GM12878 (cell line): ENCODE measurements at regions not wholly inside any gene's neighbourhood (a gene's known extent, or its start where the extent isn't known, plus 50 kb on each side); places are given as distances from the start of the nearest gene placed in this dataset.

ENCODE experiments used
- ATAC-seq: fragments of 200-7000 bp; cut with Tn5 transposase; 3 replicates; pipeline ENCODE4 v1.9.1; 2020; ENCODE audit warnings: mild to moderate bottlenecking, moderate library complexity
- BruUV-seq: library from RNA; stranded (reverse); fragments of 400-500 nt; replicated peaks from 2 replicates; lab custom pipeline; 2021; lab: Mats Ljungman, UMichigan
- CTCF ChIA-PET: fragments of 300-600 bp; sonication (Branson Sonifier 250); formaldehyde crosslinking; extraction: SDS; loops from one replicate; lab custom pipeline; 2021; ENCODE audit warnings: inconsistent platforms; lab: Yijun Ruan, JAX
- POLR2A ChIA-PET: fragments of 350-600 bp; formaldehyde crosslinking; extraction: SDS; loops from one replicate; lab custom pipeline; 2021; ENCODE audit warnings: inconsistent platforms; lab: Charles Lee
- RAD21 ChIA-PET: fragments of 300-600 bp; sonication (Branson Sonifier 250); formaldehyde crosslinking; loops from one replicate; lab custom pipeline; 2023; ENCODE audit warnings: antibody characterized with exemption; ENCODE audit not compliant: unreplicated experiment; lab: Charles Lee
- SMC1A ChIA-PET: fragments of 300-600 bp; sonication (Branson Sonifier 250); formaldehyde crosslinking; loops from one replicate; lab custom pipeline; 2023; ENCODE audit not compliant: unreplicated experiment, uncharacterized antibody; lab: Charles Lee
- DNase-seq: peaks from one replicate; pipeline ENCODE4 v3.0.0-alpha.2; 2011; ENCODE audit warnings: low read depth, low spot score
- FAIRE-seq: peaks from 3 replicates; lab custom pipeline; 2011; peaks lifted over from hg19 to GRCh38; lab: Jason Lieb, UNC
- H2AFZ ChIP-seq: 2 replicates; pipeline ENCODE4 v1.6.0; 2011; ENCODE audit warnings: low read depth, low read length, control low read depth; ENCODE audit not compliant: control insufficient read depth
- H3K27ac ChIP-seq: 2 replicates; pipeline ENCODE4 v1.5.1; 2011; ENCODE audit warnings: control low read depth; ENCODE audit not compliant: control insufficient read depth, insufficient read depth
- H3K27me3 ChIP-seq, 2 experiments: replicated peaks in 1 of 2; 2 replicates each; pipeline versions ENCODE4 v1.6.0 to v1.6.1; 2011; ENCODE audit warnings: low read length in 1 of 2; ENCODE audit not compliant: control insufficient read depth in 2 of 2, insufficient read depth in 2 of 2
- H3K36me3 ChIP-seq, 2 experiments: 2 replicates each; pipeline ENCODE4 v1.5.1; 2011; ENCODE audit warnings: low read length in 1 of 2; ENCODE audit not compliant: control insufficient read depth in 2 of 2, insufficient read depth in 2 of 2
- H3K4me1 ChIP-seq: 2 replicates; pipeline ENCODE4 v1.6.1; 2011; ENCODE audit warnings: mild to moderate bottlenecking, low read length, moderate library complexity, mixed read lengths; ENCODE audit not compliant: control insufficient read depth, insufficient read depth
- H3K4me2 ChIP-seq: 2 replicates; pipeline ENCODE4 v1.6.0; 2011; ENCODE audit warnings: control low read depth; ENCODE audit not compliant: control insufficient read depth, insufficient read depth
- H3K4me3 ChIP-seq: fragments of 200-600 bp; sonication (generic); 2 replicates; pipeline ENCODE4 v1.5.1; 2016
- H3K79me2 ChIP-seq: 2 replicates; pipeline ENCODE4 v1.6.0; 2011; ENCODE audit warnings: low read length; ENCODE audit not compliant: control insufficient read depth, insufficient read depth
- H3K9ac ChIP-seq: 2 replicates; pipeline ENCODE4 v1.8.0; 2011; ENCODE audit warnings: low read length, control low read depth, mixed read lengths; ENCODE audit not compliant: control insufficient read depth, insufficient read depth
- H3K9me3 ChIP-seq: replicated peaks from 3 replicates; pipeline ENCODE4 v1.5.1; 2011; ENCODE audit warnings: mild to moderate bottlenecking, low read length; ENCODE audit not compliant: control insufficient read depth, insufficient read depth
- H4K20me1 ChIP-seq: 2 replicates; pipeline ENCODE4 v1.6.0; 2011; ENCODE audit not compliant: control insufficient read depth, insufficient read depth
- BCL11A ChIP-seq: IDR thresholded peaks from 2 replicates; pipeline ENCODE4 v1.6.1; 2011; ENCODE audit warnings: low read depth, low read length
- BHLHE40 ChIP-seq, 2 experiments: fragments of 450-650 bp in 1 of 2; IDR thresholded peaks; 2 replicates each; pipeline ENCODE4 v1.6.1; 2011 to 2017; ENCODE audit warnings: low read depth in 2 of 2, borderline replicate concordance in 1 of 2, improper control_type of control experiment in 1 of 2, low read length in 1 of 2, mild to moderate bottlenecking in 1 of 2
- BRCA1 ChIP-seq: IDR thresholded peaks from 2 replicates; pipeline ENCODE4 v1.6.1; 2011; ENCODE audit warnings: low read depth, low read length, improper control_type of control experiment
- CEBPZ ChIP-seq: fragments of 150-350 bp; IDR thresholded peaks from 2 replicates; pipeline ENCODE4 v1.6.1; 2016; ENCODE audit warnings: low read depth, low read length
- CHD2 ChIP-seq: IDR thresholded peaks from 2 replicates; pipeline ENCODE4 v1.6.1; 2011; ENCODE audit warnings: low read depth, low read length, improper control_type of control experiment, borderline replicate concordance
- PAX5 ChIP-seq: IDR thresholded peaks from 2 replicates; pipeline ENCODE4 v1.6.1; 2011; ENCODE audit warnings: low read depth, low read length, borderline replicate concordance
- RB1 ChIP-seq: fragments of 450-650 bp; formaldehyde crosslinking; IDR thresholded peaks from 2 replicates; pipeline ENCODE4 v1.6.1; 2017; ENCODE audit warnings: mild to moderate bottlenecking, borderline replicate concordance
- TAF1 ChIP-seq: IDR thresholded peaks from 2 replicates; pipeline ENCODE4 v1.6.1; 2011; ENCODE audit warnings: mild to moderate bottlenecking, low read depth, low read length, borderline replicate concordance
- ZBED1 ChIP-seq: IDR thresholded peaks from 2 replicates; pipeline ENCODE4 v1.6.1; 2016; ENCODE audit warnings: borderline replicate concordance
- ZNF24 ChIP-seq: fragments of 450-650 bp; IDR thresholded peaks from 2 replicates; pipeline ENCODE4 v1.6.1; 2017; ENCODE audit warnings: antibody characterized with exemption, mild to moderate bottlenecking
- ZZZ3 ChIP-seq: IDR thresholded peaks from 2 replicates; pipeline ENCODE4 v1.6.1; 2011; ENCODE audit warnings: low read depth; ENCODE audit not compliant: control insufficient read depth, insufficient read length
- WGBS: methylation state at CpG from one replicate; pipeline ENCODE4 v1.1.6; 2016; ENCODE audit warnings: low lambda C conversion rate; ENCODE audit not compliant: insufficient replicate concordance, insufficient coverage; ENCODE audit errors: missing lambda C conversion rate; 5-methylcytosine and 5-hydroxymethylcytosine counted together
- in situ Hi-C: fragments of 300-500 bp; cut with MboI; formaldehyde crosslinking; loops from 9 replicates; pipeline ENCODE4 v1.14.3; 2018; ENCODE audit warnings: mixed read lengths
- intact Hi-C: fragments of 100-400 bp; cut with micrococcal nuclease; formaldehyde crosslinking; loops from one replicate; pipeline ENCODE4 v1.14.2; 2022; ENCODE audit not compliant: unreplicated experiment
- TF ChIP-seq, protein P1 (sequence below): IDR thresholded peaks from 2 replicates; pipeline ENCODE4 v1.6.1; 2012; ENCODE audit warnings: low read length, inconsistent platforms
- TF ChIP-seq, protein P2 (sequence below): fragments of 450-650 bp; formaldehyde crosslinking; IDR thresholded peaks from 2 replicates; pipeline ENCODE4 v1.4.0; 2022; ENCODE audit warnings: mild to moderate bottlenecking, moderate library complexity
- TF ChIP-seq, protein P3 (sequence below): fragments of 450-650 bp; IDR thresholded peaks from 2 replicates; pipeline ENCODE4 v1.6.1; 2018; ENCODE audit warnings: borderline replicate concordance, mild to moderate bottlenecking; ENCODE audit not compliant: partially characterized antibody

DNA sequence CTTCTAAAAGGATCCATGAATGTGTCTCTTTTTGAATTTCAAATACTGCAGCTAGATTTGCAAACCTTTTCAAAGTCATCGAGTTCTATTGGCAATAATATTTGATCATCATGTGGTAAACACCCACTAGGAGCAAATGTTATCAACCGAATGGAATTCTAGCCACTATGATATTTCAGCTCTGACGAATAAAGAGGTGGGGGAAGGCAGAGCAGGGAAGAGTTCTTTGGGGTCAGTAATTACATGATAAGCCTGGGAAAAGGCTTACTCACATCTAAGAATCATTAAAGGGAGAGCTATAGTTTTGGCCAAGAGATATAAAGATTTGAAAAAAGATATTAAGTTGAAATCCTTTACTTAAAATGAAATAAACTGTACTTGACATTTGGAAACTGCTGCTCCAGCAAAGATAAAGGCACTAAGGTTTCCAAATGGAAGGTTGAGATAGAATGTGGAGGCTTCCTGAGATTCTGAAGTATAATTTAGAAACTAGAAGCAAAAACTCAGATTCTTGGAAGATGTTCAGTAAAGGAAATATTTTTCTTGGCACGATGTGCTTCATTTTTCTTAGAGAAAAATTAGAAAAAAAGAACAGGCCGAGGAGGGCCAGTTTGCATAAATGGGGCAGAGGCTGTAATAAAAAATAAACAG is 104.7 kb upstream of the ARHGAP28 start:
- no peak overlapping the region for H3K9ac ChIP-seq
- H3K27ac ChIP-seq: no peak overlapping the region
- H3K27me3 ChIP-seq: no peaks in the 10 kb centered on the region; a peak in 1 of 4 replicates
- ChIA-PET POLR2A (no interaction called here), SMC1A (no interaction called here), CTCF (no interaction called here), RAD21 (no interaction called here)
- no peak overlapping the region for H2AFZ ChIP-seq
- H4K20me1 ChIP-seq: no peaks in the 10 kb centered on the region
- WGBS: 0% methylated on average over 5 of the region's 5 CpGs
- H3K9me3 ChIP-seq: no peaks in the 10 kb centered on the region
- BruUV-seq: no TSS peak
- no peak overlapping the region for H3K4me3 ChIP-seq
- no peaks in the 10 kb centered on the region for H3K36me3 ChIP-seq
- in situ Hi-C loops (no loop called here), intact Hi-C loops (no loop called here)
- H3K79me2 ChIP-seq: no peaks in the 10 kb centered on the region
- no peak for ATAC-seq
- no peak for DNase-seq
- H3K4me2 ChIP-seq: no peak overlapping the region
- no peak for FAIRE-seq
- no peaks in the 10 kb centered on the region for H3K4me1 ChIP-seq
- TF ChIP-seq, protein P1, sequence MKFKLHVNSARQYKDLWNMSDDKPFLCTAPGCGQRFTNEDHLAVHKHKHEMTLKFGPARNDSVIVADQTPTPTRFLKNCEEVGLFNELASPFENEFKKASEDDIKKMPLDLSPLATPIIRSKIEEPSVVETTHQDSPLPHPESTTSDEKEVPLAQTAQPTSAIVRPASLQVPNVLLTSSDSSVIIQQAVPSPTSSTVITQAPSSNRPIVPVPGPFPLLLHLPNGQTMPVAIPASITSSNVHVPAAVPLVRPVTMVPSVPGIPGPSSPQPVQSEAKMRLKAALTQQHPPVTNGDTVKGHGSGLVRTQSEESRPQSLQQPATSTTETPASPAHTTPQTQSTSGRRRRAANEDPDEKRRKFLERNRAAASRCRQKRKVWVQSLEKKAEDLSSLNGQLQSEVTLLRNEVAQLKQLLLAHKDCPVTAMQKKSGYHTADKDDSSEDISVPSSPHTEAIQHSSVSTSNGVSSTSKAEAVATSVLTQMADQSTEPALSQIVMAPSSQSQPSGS: no peak
- TF ChIP-seq, protein P2, sequence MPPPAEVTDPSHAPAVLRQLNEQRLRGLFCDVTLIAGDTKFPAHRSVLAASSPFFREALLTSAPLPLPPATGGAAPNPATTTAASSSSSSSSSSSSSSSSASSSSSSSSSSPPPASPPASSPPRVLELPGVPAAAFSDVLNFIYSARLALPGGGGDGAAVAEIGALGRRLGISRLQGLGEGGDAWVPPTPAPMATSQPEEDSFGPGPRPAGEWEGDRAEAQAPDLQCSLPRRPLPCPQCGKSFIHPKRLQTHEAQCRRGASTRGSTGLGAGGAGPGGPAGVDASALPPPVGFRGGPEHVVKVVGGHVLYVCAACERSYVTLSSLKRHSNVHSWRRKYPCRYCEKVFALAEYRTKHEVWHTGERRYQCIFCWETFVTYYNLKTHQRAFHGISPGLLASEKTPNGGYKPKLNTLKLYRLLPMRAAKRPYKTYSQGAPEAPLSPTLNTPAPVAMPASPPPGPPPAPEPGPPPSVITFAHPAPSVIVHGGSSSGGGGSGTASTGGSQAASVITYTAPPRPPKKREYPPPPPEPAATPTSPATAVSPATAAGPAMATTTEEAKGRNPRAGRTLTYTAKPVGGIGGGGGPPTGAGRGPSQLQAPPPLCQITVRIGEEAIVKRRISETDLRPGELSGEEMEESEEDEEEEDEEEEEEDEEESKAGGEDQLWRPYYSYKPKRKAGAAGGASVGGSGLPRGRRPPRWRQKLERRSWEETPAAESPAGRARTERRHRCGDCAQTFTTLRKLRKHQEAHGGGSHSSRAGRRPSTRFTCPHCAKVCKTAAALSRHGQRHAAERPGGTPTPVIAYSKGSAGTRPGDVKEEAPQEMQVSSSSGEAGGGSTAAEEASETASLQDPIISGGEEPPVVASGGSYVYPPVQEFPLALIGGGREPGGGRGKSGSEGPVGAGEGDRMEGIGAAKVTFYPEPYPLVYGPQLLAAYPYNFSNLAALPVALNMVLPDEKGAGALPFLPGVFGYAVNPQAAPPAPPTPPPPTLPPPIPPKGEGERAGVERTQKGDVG (CRISPR knock-in tag): no peak
- TF ChIP-seq ZBED1: no peak
- no peak for TF ChIP-seq BRCA1
- TF ChIP-seq, protein P3, sequence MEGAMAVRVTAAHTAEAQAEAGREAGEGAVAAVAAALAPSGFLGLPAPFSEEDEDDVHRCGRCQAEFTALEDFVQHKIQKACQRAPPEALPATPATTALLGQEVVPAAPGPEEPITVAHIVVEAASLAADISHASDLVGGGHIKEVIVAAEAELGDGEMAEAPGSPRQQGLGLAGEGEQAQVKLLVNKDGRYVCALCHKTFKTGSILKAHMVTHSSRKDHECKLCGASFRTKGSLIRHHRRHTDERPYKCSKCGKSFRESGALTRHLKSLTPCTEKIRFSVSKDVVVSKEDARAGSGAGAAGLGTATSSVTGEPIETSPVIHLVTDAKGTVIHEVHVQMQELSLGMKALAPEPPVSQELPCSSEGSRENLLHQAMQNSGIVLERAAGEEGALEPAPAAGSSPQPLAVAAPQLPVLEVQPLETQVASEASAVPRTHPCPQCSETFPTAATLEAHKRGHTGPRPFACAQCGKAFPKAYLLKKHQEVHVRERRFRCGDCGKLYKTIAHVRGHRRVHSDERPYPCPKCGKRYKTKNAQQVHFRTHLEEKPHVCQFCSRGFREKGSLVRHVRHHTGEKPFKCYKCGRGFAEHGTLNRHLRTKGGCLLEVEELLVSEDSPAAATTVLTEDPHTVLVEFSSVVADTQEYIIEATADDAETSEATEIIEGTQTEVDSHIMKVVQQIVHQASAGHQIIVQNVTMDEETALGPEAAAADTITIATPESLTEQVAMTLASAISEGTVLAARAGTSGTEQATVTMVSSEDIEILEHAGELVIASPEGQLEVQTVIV: no peak
- no peak for TF ChIP-seq RB1
- TF ChIP-seq PAX5: no peak
- no peak for TF ChIP-seq TAF1
- no peak for TF ChIP-seq CEBPZ
- no peak for TF ChIP-seq BHLHE40 (IDR thresholded peaks at IDR 0.05; ENCODE audit: borderline replicate concordance in 1 of 2, low read depth in 2 of 2, low read length in 1 of 2)
- TF ChIP-seq CHD2: no peak
- no peak for TF ChIP-seq ZNF24
- no peak for TF ChIP-seq BCL11A
- TF ChIP-seq ZZZ3: no peak
